PC-3 (cell line): ENCODE measurements at regions not wholly inside any gene's neighbourhood (a gene's known extent, or its start where the extent isn't known, plus 50 kb on each side); places are given as distances from the start of the nearest gene placed in this dataset.

Experiments used
- CTCF ChIP-seq: fragments of 300-600 bp; sonication (generic); conservative IDR thresholded peaks from 2 replicates; pipeline ENCODE4 v1.5.1; 2017; ENCODE audit warnings: antibody characterized with exemption, low read depth, mild to moderate bottlenecking, low read length
- EZH2 ChIP-seq: fragments of 300-600 bp; sonication (generic); IDR thresholded peaks from one replicate; pipeline ENCODE4 v1.6.1; 2017; ENCODE audit warnings: antibody characterized with exemption, mild to moderate bottlenecking, low read length; ENCODE audit not compliant: unreplicated experiment
- EZH2phosphoT487 ChIP-seq: fragments of 300-600 bp; sonication (generic); IDR thresholded peaks from 2 replicates; pipeline ENCODE4 v1.6.1; 2018; ENCODE audit warnings: mild to moderate bottlenecking, antibody characterized with exemption, low read length, borderline replicate concordance

GRCh38 chr2:234138836-234139235, 88.3 kb downstream of the SPP2 start:
- no peak for TF ChIP-seq CTCF
- no peak for TF ChIP-seq EZH2
- TF ChIP-seq EZH2phosphoT487: no peak
